Left cardiac atrium (tissue), 4 donors: ENCODE measurements at regions not wholly inside any gene's neighbourhood (a gene's known extent, or its start where the extent isn't known, plus 50 kb on each side); places are given as distances from the start of the nearest gene placed in this dataset.

Experiments used
- ATAC-seq, 2 donors: fragments of 200-7000 bp; cut with Tn5 transposase; one replicate each; pipeline ENCODE4 v1.9.1; 2020; ENCODE audit warnings: mild to moderate bottlenecking in 2 of 2, moderate library complexity in 2 of 2
- DNase-seq: peaks from one replicate; pipeline ENCODE4 v3.0.0-alpha.2; 2020
- intact Hi-C, 2 donors: fragments of 100-400 bp; cut with DNase I; formaldehyde crosslinking; loops; one replicate each; pipeline versions ENCODE4 v1.14.1 to v1.15.1; 2022 to 2023
- donor health status: DM: no; HTN: yes; CAD: no.
- donor health status: DM: no; HTN: yes; CAD: no; lungs with severe emphysema.
- donor health status: DM: yes; HTN: yes; CAD: no.
- donor health status: Dilated cardiomyopathy.

DNA sequence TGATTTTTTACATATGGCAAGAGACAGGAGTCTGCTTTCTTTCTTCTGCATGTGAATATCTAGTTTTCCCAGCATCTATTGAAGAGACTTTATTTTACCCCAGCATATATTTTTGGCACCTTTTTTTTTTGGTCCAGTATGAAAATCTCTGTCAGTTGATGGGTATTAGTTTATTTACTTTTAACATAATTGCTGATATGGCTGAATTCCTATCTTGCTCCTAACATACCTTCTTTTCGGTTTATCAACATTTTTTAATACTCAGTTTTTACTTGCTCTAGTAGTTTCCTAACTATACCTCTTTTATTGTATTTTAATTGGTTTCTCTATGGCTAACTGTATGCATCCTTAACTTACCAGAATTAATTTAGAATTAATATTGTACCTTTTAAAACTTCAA lies 77.5 kb upstream of the PDE7B start:
- no peak for ATAC-seq
- no peak for DNase-seq
- intact Hi-C loops: no loop called here

GRCh38 chr6:135779213-135779612 lies 72.3 kb upstream of the PDE7B start:
- no peak for DNase-seq
- intact Hi-C loops: no loop called here
- ATAC-seq: no peak

DNA sequence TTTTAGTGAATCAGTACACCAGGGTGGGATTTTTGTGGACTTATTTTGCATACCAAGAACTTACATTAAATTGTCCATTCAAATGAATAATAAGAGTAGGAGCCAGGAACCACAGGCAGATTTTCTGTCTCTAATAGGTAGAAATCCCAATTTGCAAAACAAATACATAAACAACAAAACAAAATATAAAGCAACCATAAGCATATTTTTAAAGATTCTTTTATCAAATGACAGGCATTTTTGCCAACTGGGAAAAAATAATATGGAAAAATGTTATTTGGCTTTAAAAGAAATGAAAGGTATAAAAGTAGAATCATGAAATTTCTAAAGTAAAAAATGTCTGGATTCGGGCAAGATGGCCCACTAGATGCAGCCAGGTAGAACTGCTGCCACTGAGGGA lies 71.2 kb upstream of the PDE7B start:
- ATAC-seq (no peak), DNase-seq (no peak)
- intact Hi-C loops: no loop called here

DNA sequence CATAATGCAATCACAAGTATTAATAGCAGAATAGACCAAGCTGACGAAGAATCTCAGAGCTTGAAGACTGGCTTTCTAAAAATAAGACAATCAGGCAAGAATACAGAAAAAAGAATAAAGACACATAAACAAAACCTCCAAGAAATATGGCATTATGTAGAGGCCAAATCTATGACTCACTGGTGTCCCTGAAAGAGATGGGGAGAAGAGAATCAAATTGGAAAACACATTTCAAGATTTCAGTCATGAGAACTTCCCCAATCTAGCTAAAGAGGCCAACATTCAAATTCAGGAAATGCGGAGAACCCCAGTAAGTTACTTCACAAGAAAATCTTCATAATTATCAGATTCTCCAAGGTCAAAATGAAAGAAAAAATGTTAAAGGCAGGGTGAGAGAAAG lies 69.0 kb upstream of the PDE7B start:
- ATAC-seq (no peak), DNase-seq (no peak)
- intact Hi-C loops: no loop called here

DNA sequence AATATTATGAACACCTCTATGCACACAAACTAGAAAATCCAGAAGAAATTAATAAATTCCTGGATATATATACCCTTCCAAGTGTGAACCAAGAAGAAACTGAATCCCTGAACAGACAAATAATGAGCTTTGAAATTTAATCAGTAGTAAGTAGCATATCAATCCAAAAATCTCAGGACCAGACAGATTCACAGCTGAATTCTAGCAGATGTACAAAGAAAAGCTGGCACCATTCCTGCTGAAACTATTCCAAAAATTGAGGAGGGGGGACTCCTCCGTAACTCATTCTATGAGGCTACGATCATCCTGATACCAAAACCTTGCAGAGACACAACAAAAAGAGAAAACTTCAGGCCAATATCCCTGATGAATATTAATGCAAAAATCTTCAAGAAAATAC lies 67.0 kb upstream of the PDE7B start:
- intact Hi-C loops: no loop called here

GRCh38 chr6:135789375-135790050 lies 62.0 kb upstream of the PDE7B start:
- intact Hi-C loops: no loop called here
- no peak for ATAC-seq
- DNase-seq: no peak

More for the DNA sequence above, 67.0 kb upstream of the PDE7B start:
- DNase-seq (no peak), ATAC-seq (no peak)

DNA sequence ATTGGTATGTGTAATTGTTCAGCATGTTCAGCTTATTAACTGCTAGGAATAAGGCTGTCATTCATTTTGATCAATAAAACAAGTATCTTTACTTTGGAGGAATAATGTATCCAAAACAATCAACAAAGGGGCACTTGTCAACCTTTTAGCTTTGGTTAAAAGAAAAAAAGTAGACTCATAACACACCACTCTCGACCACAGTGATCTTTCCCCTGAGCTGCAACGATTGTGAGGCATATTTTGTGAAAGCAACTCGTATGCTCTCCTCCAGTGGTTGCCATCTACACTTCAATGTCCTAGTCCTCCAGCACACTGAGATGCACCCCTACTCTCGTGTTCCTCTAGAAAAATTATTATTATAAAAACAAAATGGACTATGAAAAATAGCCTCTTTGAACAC lies 60.1 kb upstream of the PDE7B start:
- no peak for DNase-seq
- no peak for ATAC-seq
- intact Hi-C loops: no loop called here

DNA sequence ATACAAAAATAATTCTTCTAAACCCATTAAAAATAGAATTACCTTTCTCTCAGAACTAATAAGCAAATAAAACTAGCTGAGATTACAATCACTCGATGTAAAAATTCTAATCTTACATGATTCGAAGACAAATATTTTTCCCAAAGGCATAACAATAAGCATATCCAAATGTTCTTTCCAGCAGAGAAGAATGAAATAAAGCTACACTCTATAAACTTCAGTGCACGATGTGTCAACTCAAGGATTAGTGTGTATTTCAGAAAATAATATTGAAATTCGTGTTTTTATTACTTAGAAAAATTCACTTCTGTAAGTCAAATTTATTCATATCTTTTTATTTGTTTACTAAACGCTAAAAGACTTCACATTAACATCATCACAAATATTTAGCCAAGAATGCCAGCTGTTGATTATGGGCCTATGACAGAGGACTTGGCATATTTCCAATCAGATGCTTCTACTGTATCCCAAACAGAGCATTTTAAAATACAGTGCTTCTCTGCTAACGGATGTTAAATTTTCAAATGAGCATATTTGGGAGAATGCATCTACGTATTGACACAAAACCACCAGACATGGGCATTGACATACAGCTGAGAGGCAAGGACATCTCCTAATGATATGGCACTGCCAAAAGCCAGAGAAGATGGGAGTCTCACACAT lies 54.7 kb upstream of the PDE7B start:
- no peak for DNase-seq
- ATAC-seq: no peak
- intact Hi-C loops: no loop called here

GRCh38 chr6:135797361-135797760 lies 54.1 kb upstream of the PDE7B start:
- no peak for DNase-seq
- no peak for ATAC-seq
- intact Hi-C loops: no loop called here

DNA sequence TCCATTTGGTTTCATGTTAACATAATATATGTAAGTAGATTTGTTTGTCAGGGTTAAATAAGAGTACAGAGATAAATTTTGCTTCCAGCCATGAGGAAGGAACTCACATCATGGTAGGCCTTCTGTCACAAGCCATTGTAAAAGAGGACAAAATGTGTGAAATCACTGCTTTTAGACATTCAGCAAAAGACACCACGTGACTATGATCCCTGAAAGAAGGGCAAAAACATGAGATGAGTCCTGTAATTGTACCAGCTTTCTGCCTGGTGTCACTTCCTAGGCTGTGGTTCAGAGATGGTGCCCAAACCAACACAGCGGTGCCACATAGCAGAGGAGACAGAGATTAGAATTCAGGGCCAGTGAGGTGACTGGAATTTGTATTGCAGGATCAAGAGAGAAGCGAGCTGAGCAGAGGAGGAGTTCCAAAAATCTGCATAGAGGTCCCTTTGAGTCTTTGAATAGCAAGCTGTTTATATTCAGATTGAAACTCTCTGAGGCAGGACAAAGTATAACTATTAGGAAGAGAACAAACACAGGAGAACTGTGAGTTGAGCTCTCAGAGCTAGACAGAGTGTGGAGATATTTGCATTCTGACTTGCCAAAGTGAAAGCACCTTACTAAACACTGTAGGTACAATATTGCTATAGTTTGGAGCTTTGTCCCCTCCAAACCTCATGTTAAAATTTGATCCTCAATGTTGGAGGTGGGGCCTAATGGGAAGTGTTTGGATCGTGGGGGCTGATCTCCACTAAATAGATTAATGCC lies 52.6 kb upstream of the PDE7B start:
- DNase-seq (no peak), ATAC-seq (no peak)
- intact Hi-C loops: no loop called here
